Non-pigmented ciliary epithelial cell (primary cell): ENCODE measurements at regions not wholly inside any gene's neighbourhood (a gene's known extent, or its start where the extent isn't known, plus 50 kb on each side); places are given as distances from the start of the nearest gene placed in this dataset.
"Not testable (repeated sequence)": the region's sequence is repeated elsewhere in the genome, so short reads cannot be mapped to it uniquely, and the experiment has no call there.

Source experiments
- DNase-seq: peaks from one replicate; pipeline ENCODE4 v3.0.0-alpha.2; 2010; ENCODE audit warnings: low read depth

- no peak for DNase-seq
Observed at GRCh38 chr17:77821114-77821513, 137.4 kb upstream of the TNRC6C start.

GRCh38 chr17:77822302-77823030 lies 136.0 kb upstream of the TNRC6C start:
- no peak for DNase-seq

GRCh38 chr17:77824102-77824779 lies 134.3 kb upstream of the TNRC6C start:
- no peak for DNase-seq

- no peak for DNase-seq
Observed at GRCh38 chr17:77824780-77825280, 133.7 kb upstream of the TNRC6C start.

- no peak for DNase-seq
Observed at GRCh38 chr17:77825621-77826020, 132.9 kb upstream of the TNRC6C start.

- DNase-seq = no peak
Observed at GRCh38 chr17:77826132-77826873, 132.2 kb upstream of the TNRC6C start.

GRCh38 chr17:77827039-77827438 lies 131.5 kb upstream of the TNRC6C start:
- DNase-seq = no peak

GRCh38 chr17:77827511-77827910 lies 131.0 kb upstream of the TNRC6C start:
- DNase-seq = no peak

GRCh38 chr17:77828749-77829539 lies 129.6 kb upstream of the TNRC6C start:
- no peak for DNase-seq

GRCh38 chr17:77829843-77830799 lies 128.4 kb upstream of the TNRC6C start:
- no peak for DNase-seq

- no peak for DNase-seq
Observed at GRCh38 chr17:77830816-77831473, 127.6 kb upstream of the TNRC6C start.

GRCh38 chr17:77831474-77832179 lies 126.9 kb upstream of the TNRC6C start:
- DNase-seq = no peak

- DNase-seq = no peak
Observed at GRCh38 chr17:77832180-77832560, 126.3 kb upstream of the TNRC6C start.

GRCh38 chr17:77833769-77834168 lies 124.7 kb upstream of the TNRC6C start:
- no peak for DNase-seq

GRCh38 chr17:77834170-77835115 lies 124.1 kb upstream of the TNRC6C start:
- DNase-seq = peak; percentile 74

- DNase-seq = no peak
Observed at GRCh38 chr17:77836557-77837041, 121.9 kb upstream of the TNRC6C start.

- not testable (repeated sequence) for DNase-seq
Observed at GRCh38 chr17:77837072-77837471, 121.4 kb upstream of the TNRC6C start.

GRCh38 chr17:77837917-77838316 lies 120.6 kb upstream of the TNRC6C start:
- DNase-seq = no peak
